DOHH2 (cell line): ENCODE measurements at regions not wholly inside any gene's neighbourhood (a gene's known extent, or its start where the extent isn't known, plus 50 kb on each side); places are given as distances from the start of the nearest gene placed in this dataset.

Experiments used
- H3F3A ChIP-seq: fragments of 200-600 bp; sonication (generic), shearing (Covaris generic); 2 replicates; pipeline ENCODE4 v1.6.0; 2016; ENCODE audit warnings: antibody characterized with exemption, mild to moderate bottlenecking; ENCODE audit not compliant: control insufficient read depth, insufficient read depth
- H3K27ac ChIP-seq: fragments of 200-600 bp; sonication (generic); 2 replicates; pipeline ENCODE4 v1.5.1; 2014; ENCODE audit warnings: low read depth, mild to moderate bottlenecking, low read length, moderate library complexity
- H3K27me3 ChIP-seq: fragments of 200-600 bp; sonication (generic); 2 replicates; pipeline ENCODE4 v1.6.1; 2014; ENCODE audit warnings: mild to moderate bottlenecking, low read length, mixed read lengths; ENCODE audit not compliant: control insufficient read depth
- H3K36me3 ChIP-seq: fragments of 200-600 bp; sonication (generic); 2 replicates; pipeline ENCODE4 v1.6.1; 2014; ENCODE audit warnings: mild to moderate bottlenecking, low read length, moderate library complexity, mixed read lengths; ENCODE audit not compliant: control insufficient read depth
- H3K4me1 ChIP-seq: fragments of 200-600 bp; sonication (generic); 2 replicates; pipeline ENCODE4 v1.6.1; 2014; ENCODE audit warnings: mild to moderate bottlenecking, low read length, mixed read lengths; ENCODE audit not compliant: control insufficient read depth
- H3K4me2 ChIP-seq: fragments of 200-600 bp; sonication (generic); 2 replicates; pipeline ENCODE4 v1.6.0; 2014; ENCODE audit warnings: mild to moderate bottlenecking, low read length, moderate library complexity
- H3K4me3 ChIP-seq: fragments of 200-600 bp; sonication (generic); 2 replicates; pipeline ENCODE4 v1.5.1; 2014; ENCODE audit warnings: mild to moderate bottlenecking, low read length, mixed read lengths
- H3K79me2 ChIP-seq: fragments of 200-600 bp; sonication (generic); 2 replicates; pipeline ENCODE4 v1.6.1; 2014; ENCODE audit warnings: mild to moderate bottlenecking, low read length, mixed read lengths; ENCODE audit not compliant: control insufficient read depth
- H3K9me2 ChIP-seq: fragments of 200-600 bp; sonication (generic); replicated peaks from 2 replicates; pipeline ENCODE4 v1.6.1; 2014; ENCODE audit warnings: mild to moderate bottlenecking, low read length, mixed read lengths; ENCODE audit not compliant: control insufficient read depth
- H3K9me3 ChIP-seq: fragments of 200-600 bp; sonication (generic); 2 replicates; pipeline ENCODE4 v1.6.1; 2014; ENCODE audit warnings: antibody characterized with exemption, low read length, mixed read lengths; ENCODE audit not compliant: control insufficient read depth, insufficient read depth
- H4K20me1 ChIP-seq: fragments of 200-600 bp; sonication (generic); 2 replicates; pipeline ENCODE4 v1.6.0; 2014; ENCODE audit warnings: low read depth, mild to moderate bottlenecking, antibody characterized with exemption, low read length, moderate library complexity; ENCODE audit not compliant: control insufficient read depth, insufficient read depth
- CTCF ChIP-seq: fragments of 200-600 bp; sonication (generic); IDR thresholded peaks from one replicate; pipeline ENCODE4 v1.5.1; 2014; ENCODE audit warnings: antibody characterized with exemption, mild to moderate bottlenecking, low read depth, low read length; ENCODE audit not compliant: poor library complexity, severe bottlenecking
- EZH2phosphoT487 ChIP-seq: fragments of 200-600 bp; sonication (generic); IDR thresholded peaks from 2 replicates; pipeline ENCODE4 v1.6.1; 2017; ENCODE audit warnings: borderline replicate concordance, mild to moderate bottlenecking, antibody characterized with exemption, low read length, moderate library complexity, mixed read lengths

GRCh38 chr13:44320611-44321010 lies 53.0 kb upstream of the SERP2 start:
- Histone ChIP-seq H3K4me3 (no peak overlapping the region), H3K36me3 (no peaks in the 10 kb centered on the region)
- no peak for TF ChIP-seq CTCF
- TF ChIP-seq EZH2phosphoT487: no peak

GRCh38 chr13:44321961-44322360 lies 51.7 kb upstream of the SERP2 start:
- Histone ChIP-seq H3K4me2 (no peak overlapping the region), H3K4me1 (no peaks in the 10 kb centered on the region), H3K36me3 (no peaks in the 10 kb centered on the region), H3K4me3 (no peak overlapping the region), H3F3A (no peaks in the 10 kb centered on the region), H3K27me3 (no peaks in the 10 kb centered on the region), H4K20me1 (no peaks in the 10 kb centered on the region), H3K79me2 (no peaks in the 10 kb centered on the region), H3K27ac (no peak overlapping the region), H3K9me2 (no peaks in the 10 kb centered on the region), H3K9me3 (no peaks in the 10 kb centered on the region)
- TF ChIP-seq CTCF: no peak
- TF ChIP-seq EZH2phosphoT487: no peak

More at GRCh38 chr13:44320611-44321010, 53.0 kb upstream of the SERP2 start:
- H3F3A ChIP-seq: no peaks in the 10 kb centered on the region
- H3K27me3 ChIP-seq: no peaks in the 10 kb centered on the region
- no peaks in the 10 kb centered on the region for H3K9me2 ChIP-seq
- no peak overlapping the region for H3K4me2 ChIP-seq
- no peaks in the 10 kb centered on the region for H3K79me2 ChIP-seq
- no peak overlapping the region for H3K27ac ChIP-seq
- H4K20me1 ChIP-seq: no peaks in the 10 kb centered on the region
- H3K4me1 ChIP-seq: 0 out of 2 replicates have a peak, but pooled peaks cover 3% of the 10 kb centered on the region
- no peaks in the 10 kb centered on the region for H3K9me3 ChIP-seq

- H3K27ac ChIP-seq: no peak overlapping the region
- no peaks in the 10 kb centered on the region for H3K27me3 ChIP-seq
- no peak overlapping the region for H3K4me2 ChIP-seq
- no peaks in the 10 kb centered on the region for H3K79me2 ChIP-seq
- no peaks in the 10 kb centered on the region for H3K9me2 ChIP-seq
- H3K9me3 ChIP-seq: no peaks in the 10 kb centered on the region
- no peaks in the 10 kb centered on the region for H3F3A ChIP-seq
- TF ChIP-seq EZH2phosphoT487: no peak
- TF ChIP-seq CTCF: no peak
- H3K4me1 ChIP-seq: no peaks in the 10 kb centered on the region
- H3K36me3 ChIP-seq: no peaks in the 10 kb centered on the region
- H3K4me3 ChIP-seq: no peak overlapping the region
- no peaks in the 10 kb centered on the region for H4K20me1 ChIP-seq
Observed at GRCh38 chr13:44322928-44323327, 50.7 kb upstream of the SERP2 start.

GRCh38 chr13:44323754-44324153 lies 49.9 kb upstream of the SERP2 start:
- Histone ChIP-seq H3K79me2 (no peaks in the 10 kb centered on the region), H3K9me2 (no peaks in the 10 kb centered on the region), H3K36me3 (no peaks in the 10 kb centered on the region), H4K20me1 (no peaks in the 10 kb centered on the region), H3K27ac (no peak overlapping the region), H3K27me3 (no peaks in the 10 kb centered on the region), H3K4me3 (no peak overlapping the region), H3K4me1 (no peaks in the 10 kb centered on the region), H3K9me3 (no peaks in the 10 kb centered on the region), H3F3A (no peaks in the 10 kb centered on the region), H3K4me2 (no peak overlapping the region)
- TF ChIP-seq EZH2phosphoT487: no peak
- TF ChIP-seq CTCF: no peak
